OCI-LY7 (cell line): ENCODE measurements at regions not wholly inside any gene's neighbourhood (a gene's known extent, or its start where the extent isn't known, plus 50 kb on each side); places are given as distances from the start of the nearest gene placed in this dataset.

Experiments used
- BruUV-seq: library from RNA; stranded (reverse); fragments of 400-500 nt; replicated peaks from 2 replicates; lab custom pipeline; 2021; lab: Mats Ljungman, UMichigan
- CTCF ChIA-PET: fragments of 300-600 bp; sonication (Branson Sonifier 250); formaldehyde crosslinking; loops from one replicate; lab custom pipeline; 2022; ENCODE audit warnings: antibody characterized with exemption; ENCODE audit not compliant: unreplicated experiment; lab: Charles Lee
- POLR2A ChIA-PET: fragments of 300-600 bp; sonication (Branson Sonifier 250); formaldehyde crosslinking; loops from one replicate; lab custom pipeline; 2022; ENCODE audit warnings: antibody characterized with exemption; lab: Charles Lee
- DNase-seq: peaks from one replicate; pipeline ENCODE4 v3.0.0-alpha.2; 2015; ENCODE audit warnings: low spot score
- H2AFZ ChIP-seq: fragments of 200-600 bp; sonication (generic), shearing (Covaris generic); 2 replicates; pipeline ENCODE4 v1.6.1; 2014; ENCODE audit warnings: mild to moderate bottlenecking, antibody characterized with exemption, low read length, moderate library complexity
- H3K27ac ChIP-seq: fragments of 200-600 bp; sonication (generic); 2 replicates; pipeline ENCODE4 v1.5.1; 2014; ENCODE audit warnings: mixed run types, low read depth, mild to moderate bottlenecking, moderate library complexity, low read length, inconsistent platforms; ENCODE audit not compliant: poor library complexity, severe bottlenecking
- H3K36me3 ChIP-seq: fragments of 200-600 bp; sonication (generic); 2 replicates; pipeline ENCODE4 v1.6.1; 2014; ENCODE audit warnings: mild to moderate bottlenecking, antibody characterized with exemption, low read length, moderate library complexity, mixed read lengths; ENCODE audit not compliant: insufficient read depth
- H3K4me1 ChIP-seq: fragments of 200-600 bp; sonication (generic); 2 replicates; pipeline ENCODE4 v1.5.1; 2014; ENCODE audit warnings: mild to moderate bottlenecking, low read length; ENCODE audit not compliant: insufficient read depth, poor library complexity, severe bottlenecking
- H3K4me2 ChIP-seq: fragments of 200-600 bp; sonication (generic); 2 replicates; pipeline ENCODE4 v1.6.1; 2014; ENCODE audit warnings: mild to moderate bottlenecking, low read length
- H3K4me3 ChIP-seq: fragments of 200-600 bp; sonication (generic); 2 replicates; pipeline ENCODE4 v1.5.1; 2014; ENCODE audit warnings: mild to moderate bottlenecking, low read depth, low read length; ENCODE audit not compliant: poor library complexity, severe bottlenecking
- H3K79me2 ChIP-seq: fragments of 200-600 bp; sonication (generic); 2 replicates; pipeline ENCODE4 v1.6.1; 2016; ENCODE audit warnings: low read depth, mild to moderate bottlenecking, low read length, moderate library complexity, mixed read lengths; ENCODE audit not compliant: insufficient read depth
- H3K9me2 ChIP-seq: fragments of 200-600 bp; sonication (generic); 2 replicates; pipeline ENCODE4 v1.6.1; 2016; ENCODE audit warnings: mild to moderate bottlenecking, low read length, mixed read lengths; ENCODE audit not compliant: insufficient read depth
- H3K9me3 ChIP-seq: fragments of 200-600 bp; sonication (generic); 2 replicates; pipeline ENCODE4 v1.6.1; 2014; ENCODE audit warnings: mild to moderate bottlenecking, mixed run types, low read length, mixed read lengths
- H4K20me1 ChIP-seq: fragments of 200-600 bp; sonication (generic); 2 replicates; pipeline ENCODE4 v1.6.1; 2014; ENCODE audit warnings: mild to moderate bottlenecking, antibody characterized with exemption, low read length, moderate library complexity, mixed read lengths; ENCODE audit not compliant: insufficient read depth
- CTCF ChIP-seq: fragments of 200-600 bp; sonication (generic); conservative IDR thresholded peaks from 2 replicates; pipeline ENCODE4 v1.5.1; 2014; ENCODE audit warnings: mild to moderate bottlenecking, antibody characterized with exemption, low read length, moderate library complexity, mixed read lengths
- EZH2phosphoT487 ChIP-seq: fragments of 200-600 bp; sonication (generic); IDR thresholded peaks from 2 replicates; pipeline ENCODE4 v1.6.1; 2018; ENCODE audit warnings: low read depth, borderline replicate concordance, mild to moderate bottlenecking, mixed run types, antibody characterized with exemption, low read length, moderate library complexity, mixed read lengths
- intact Hi-C: fragments of 100-400 bp; cut with micrococcal nuclease; formaldehyde crosslinking; loops from one replicate; pipeline ENCODE4 v1.10.0; 2022; ENCODE audit not compliant: unreplicated experiment

DNA sequence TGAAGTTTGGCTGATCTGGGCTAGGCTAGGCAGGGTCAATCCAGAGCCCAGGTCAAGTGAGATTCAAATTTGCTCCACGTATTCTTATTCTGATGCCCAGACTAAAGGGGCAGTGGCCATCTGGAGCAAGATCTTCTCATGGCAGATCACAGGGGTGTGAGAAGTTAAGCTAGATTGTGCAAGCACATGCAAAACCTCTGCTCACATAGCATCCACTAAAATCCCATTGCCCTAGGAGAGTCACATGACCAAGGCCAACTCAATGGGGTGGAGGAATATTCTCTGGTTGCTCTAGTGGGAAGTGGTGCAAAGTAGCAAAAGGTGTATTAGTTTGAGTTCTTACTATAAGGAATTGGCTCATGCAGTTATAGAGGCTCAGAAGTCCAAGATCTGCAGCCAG lies 318.4 kb upstream of the ASIC2 start:
- no peak overlapping the region for H3K27ac ChIP-seq
- TF ChIP-seq EZH2phosphoT487 = no peak
- TF ChIP-seq CTCF = no peak
- H2AFZ ChIP-seq = no peak overlapping the region
- H4K20me1 ChIP-seq = no peaks in the 10 kb centered on the region
- ChIA-PET POLR2A (no interaction called here), CTCF (no interaction called here)
- BruUV-seq = no TSS peak
- no peaks in the 10 kb centered on the region for H3K36me3 ChIP-seq
- H3K79me2 ChIP-seq = no peaks in the 10 kb centered on the region
- intact Hi-C loops = no loop called here
- H3K9me3 ChIP-seq = no peaks in the 10 kb centered on the region
- DNase-seq = no peak
- no peak overlapping the region for H3K4me2 ChIP-seq
- H3K4me1 ChIP-seq = no peaks in the 10 kb centered on the region
- no peak overlapping the region for H3K4me3 ChIP-seq
- no peaks in the 10 kb centered on the region for H3K9me2 ChIP-seq

DNA sequence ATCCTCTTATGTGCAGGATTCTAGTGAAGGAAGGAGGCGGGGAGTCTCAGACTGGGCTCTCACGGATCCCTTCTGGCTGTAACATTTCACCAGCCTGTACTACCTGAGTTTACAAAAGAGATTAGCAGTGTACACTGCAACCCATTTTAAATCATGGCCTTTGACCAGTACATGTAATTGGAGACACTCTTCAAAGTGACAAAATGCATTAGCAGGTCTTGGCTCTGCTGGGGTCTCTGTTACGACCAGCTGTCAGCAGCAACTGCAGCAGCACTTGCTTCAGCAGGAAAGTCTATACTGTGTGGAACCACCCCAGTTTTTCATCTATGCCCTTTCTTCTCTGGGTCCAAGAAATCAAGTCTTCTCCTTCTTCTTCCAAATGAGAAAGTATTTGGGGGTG lies 322.8 kb upstream of the ASIC2 start:
- H3K9me2 ChIP-seq = no peaks in the 10 kb centered on the region
- no peaks in the 10 kb centered on the region for H3K36me3 ChIP-seq
- H3K27ac ChIP-seq = no peak overlapping the region
- ChIA-PET CTCF (no interaction called here), POLR2A (no interaction called here)
- no peak for DNase-seq
- H3K9me3 ChIP-seq = no peaks in the 10 kb centered on the region
- no peaks in the 10 kb centered on the region for H4K20me1 ChIP-seq
- TF ChIP-seq EZH2phosphoT487 (no peak), CTCF (no peak)
- H3K79me2 ChIP-seq = no peaks in the 10 kb centered on the region
- intact Hi-C loops = no loop called here
- no peak overlapping the region for H3K4me3 ChIP-seq
- BruUV-seq = no TSS peak
- H3K4me1 ChIP-seq = no peaks in the 10 kb centered on the region
- H3K4me2 ChIP-seq = no peak overlapping the region
- H2AFZ ChIP-seq = no peak overlapping the region

DNA sequence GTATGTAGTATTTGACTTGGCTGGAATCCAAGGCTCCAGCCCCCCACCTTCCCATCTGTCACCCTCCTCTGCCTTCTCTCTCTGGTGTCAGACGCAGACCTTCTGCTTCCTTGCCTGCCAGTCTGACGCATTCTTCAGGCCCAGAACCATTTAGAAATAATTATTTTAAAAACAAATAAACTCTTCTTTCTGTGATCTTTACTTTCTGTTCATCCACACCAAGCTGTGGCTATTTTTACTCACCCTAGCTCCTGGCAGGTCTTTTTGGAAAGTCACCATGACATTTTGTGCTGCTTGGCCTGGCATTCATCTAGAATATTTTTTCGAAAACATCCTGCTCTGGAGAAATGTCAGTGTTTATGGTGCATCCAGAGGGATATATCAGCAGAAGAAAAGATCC lies 330.7 kb upstream of the ASIC2 start:
- H3K79me2 ChIP-seq = no peaks in the 10 kb centered on the region
- POLR2A ChIA-PET = no interaction called here
- no peak overlapping the region for H2AFZ ChIP-seq
- DNase-seq = no peak
- no peaks in the 10 kb centered on the region; the same call in 1 of the 2 replicates for H4K20me1 ChIP-seq
- TF ChIP-seq CTCF (no peak), EZH2phosphoT487 (no peak)
- intact Hi-C loops = no loop called here
- no peak overlapping the region for H3K27ac ChIP-seq
- CTCF ChIA-PET = no interaction called here
- no peak overlapping the region for H3K4me3 ChIP-seq
- no peak overlapping the region for H3K4me2 ChIP-seq
- no peaks in the 10 kb centered on the region for H3K36me3 ChIP-seq
- no peaks in the 10 kb centered on the region for H3K9me2 ChIP-seq
- no peaks in the 10 kb centered on the region for H3K9me3 ChIP-seq
- H3K4me1 ChIP-seq = no peaks in the 10 kb centered on the region
- BruUV-seq = no TSS peak
